Stimulated activated CD4-positive, alpha-beta T cell treated with anti-CD3 and anti-CD28 coated beads, TNF-alpha, amount 100 ng/mL, for 1 hour (primary cell): ENCODE measurements at regions not wholly inside any gene's neighbourhood (a gene's known extent, or its start where the extent isn't known, plus 50 kb on each side); places are given as distances from the start of the nearest gene placed in this dataset.

ENCODE experiments used
- DNase-seq, 3 donors: peaks; one replicate each; pipeline ENCODE4 v3.0.0-alpha.2; 2020; ENCODE audit warnings: low read depth in 3 of 3, low spot score in 1 of 3

DNA sequence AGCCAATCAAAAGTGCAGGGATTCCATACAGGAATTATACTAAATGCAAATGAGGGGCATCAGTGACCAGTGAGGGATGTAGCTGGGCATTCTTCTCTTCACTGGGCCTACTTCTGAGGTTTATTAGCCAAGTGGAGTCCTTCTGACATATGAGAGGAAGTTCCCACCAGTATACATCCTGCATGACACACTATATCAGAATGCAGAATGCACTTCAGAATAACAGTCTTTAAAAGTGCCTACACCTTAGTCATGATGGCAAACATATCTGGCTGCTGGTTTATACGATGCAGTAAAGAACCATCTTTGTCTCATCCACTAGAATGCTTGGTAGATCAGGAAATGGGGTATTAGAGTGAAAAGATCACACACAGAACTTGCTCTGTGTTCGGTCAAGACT is 180.3 kb upstream of the PPARGC1A start:
- no peak for DNase-seq

DNA sequence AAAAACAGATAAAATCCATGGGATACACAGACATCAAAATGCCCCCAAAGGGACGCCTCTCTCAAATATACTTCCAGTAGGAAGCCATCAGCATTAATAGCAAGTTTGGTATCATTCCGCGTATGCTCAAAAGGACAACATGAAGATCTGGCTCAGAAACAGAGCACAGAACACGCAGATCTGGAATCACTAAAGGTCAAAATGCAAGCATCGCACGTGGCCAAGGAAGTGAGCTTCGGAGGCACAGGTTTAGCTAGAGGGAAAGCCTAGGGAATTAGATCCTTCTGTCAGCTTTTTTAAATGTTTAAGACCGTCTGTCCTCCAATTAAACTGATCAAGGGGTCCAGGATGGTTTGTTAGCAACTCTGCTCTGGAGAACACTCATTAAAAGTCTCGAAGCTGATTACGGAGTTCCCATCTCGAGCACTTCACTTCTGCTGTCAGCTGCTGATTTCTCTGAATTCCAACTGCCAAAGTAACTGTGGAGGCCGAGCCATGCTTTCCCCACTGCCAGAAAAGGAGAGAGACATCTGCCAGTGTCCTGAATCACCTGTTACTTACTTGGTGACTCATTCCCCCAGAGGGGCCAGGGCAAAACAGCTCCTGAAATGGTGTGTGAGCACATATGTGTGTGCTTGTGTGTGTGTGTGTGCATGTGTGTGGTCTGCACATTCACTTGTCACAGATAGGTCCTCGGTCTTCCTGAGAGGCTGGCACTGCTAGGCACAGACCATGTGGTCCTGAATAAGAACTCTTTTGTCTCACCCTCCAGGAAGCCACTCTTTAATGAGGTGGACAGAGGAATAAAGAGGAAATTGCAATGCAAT is 177.7 kb upstream of the PPARGC1A start:
- no peak for DNase-seq

DNA sequence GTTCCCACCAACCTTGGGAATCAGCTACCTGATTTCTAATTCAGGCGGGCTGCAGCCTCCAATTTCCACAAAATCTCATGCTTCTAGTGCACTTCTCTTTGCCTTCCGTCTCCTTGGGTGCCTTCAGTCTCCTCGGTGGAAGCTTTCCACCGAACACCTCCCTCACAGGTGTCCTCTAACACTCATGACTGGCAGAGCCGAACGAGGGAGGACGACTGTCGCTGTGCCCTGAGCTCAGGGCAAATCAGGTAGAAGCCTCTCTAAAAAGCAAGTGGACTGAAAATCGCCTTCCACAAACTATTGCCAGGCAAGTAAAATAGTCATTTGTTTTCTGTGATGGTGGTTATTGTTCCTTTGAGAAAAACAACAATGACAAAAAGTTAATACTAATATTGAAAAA is 176.1 kb upstream of the PPARGC1A start:
- no peak for DNase-seq

DNA sequence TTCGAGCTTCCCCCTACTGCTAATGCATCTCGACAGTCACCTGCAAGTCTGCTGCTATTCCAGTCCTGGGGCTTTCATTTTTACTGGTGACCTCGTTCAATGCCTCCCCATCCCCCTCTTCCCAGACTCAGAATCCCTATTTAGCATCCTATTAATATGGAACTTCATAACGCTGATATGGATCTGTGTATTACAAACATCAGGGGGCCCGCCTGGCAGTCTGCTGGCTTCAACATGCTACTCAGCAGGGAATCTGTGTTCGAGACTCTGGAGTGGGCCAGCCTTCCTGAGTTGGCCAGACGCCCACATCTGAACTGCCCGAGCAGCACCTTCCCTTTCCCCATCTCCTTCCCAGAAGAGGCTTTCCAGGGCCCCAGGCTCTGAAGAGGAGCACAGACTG is 173.9 kb upstream of the PPARGC1A start:
- DNase-seq, result no peak

DNA sequence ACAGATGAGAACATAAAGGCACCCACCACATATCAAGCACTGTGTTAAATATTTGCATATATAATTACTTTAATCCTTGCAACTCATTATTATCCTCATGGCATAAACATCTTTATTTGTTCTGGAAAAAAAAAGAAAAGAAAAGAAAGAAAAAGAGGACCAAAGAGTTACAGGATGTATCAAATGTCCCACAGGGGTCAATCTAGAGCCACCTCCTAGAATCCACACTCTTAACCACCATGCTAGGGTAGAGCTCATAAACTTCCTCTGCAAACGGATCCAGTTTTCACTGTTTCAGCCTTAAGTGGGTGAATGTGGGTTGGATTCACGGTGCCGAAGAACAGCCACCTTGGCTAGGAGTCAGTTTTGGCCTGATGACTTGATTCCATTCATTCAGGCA is 171.1 kb upstream of the PPARGC1A start:
- DNase-seq, result no peak

GRCh38 chr4:24059839-24060238 is 170.0 kb upstream of the PPARGC1A start:
- DNase-seq, result no peak

DNA sequence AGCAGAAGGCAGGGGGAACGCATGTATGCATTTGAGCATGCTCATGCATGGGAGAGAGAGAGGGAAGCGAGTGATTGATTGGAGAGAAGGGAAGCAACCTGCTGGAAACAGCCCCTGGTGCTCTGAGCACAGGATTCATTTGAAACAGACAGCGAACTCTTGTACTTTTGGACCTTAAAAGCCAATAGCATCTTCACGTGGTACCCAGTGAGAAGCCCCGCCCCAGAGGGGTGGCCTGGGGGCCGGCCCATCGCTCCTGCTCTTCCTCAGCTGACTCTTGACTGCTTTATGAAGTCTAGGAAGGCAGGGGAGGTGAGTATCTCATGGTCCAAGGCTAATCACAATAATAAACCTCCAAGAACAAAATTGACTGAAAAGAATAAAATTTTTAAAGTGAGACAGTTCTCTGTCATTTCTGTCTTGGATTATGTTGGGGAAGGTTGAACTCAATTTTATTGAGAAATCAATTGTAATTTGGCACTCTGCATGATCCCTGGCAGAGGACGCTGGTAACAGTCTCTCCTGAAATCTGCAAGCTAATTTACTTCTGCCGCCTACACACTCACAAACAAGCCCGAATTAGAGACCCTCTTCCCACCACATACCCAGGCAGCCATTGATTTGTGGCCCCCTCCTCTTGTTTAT is 168.2 kb upstream of the PPARGC1A start:
- DNase-seq, result no peak

DNA sequence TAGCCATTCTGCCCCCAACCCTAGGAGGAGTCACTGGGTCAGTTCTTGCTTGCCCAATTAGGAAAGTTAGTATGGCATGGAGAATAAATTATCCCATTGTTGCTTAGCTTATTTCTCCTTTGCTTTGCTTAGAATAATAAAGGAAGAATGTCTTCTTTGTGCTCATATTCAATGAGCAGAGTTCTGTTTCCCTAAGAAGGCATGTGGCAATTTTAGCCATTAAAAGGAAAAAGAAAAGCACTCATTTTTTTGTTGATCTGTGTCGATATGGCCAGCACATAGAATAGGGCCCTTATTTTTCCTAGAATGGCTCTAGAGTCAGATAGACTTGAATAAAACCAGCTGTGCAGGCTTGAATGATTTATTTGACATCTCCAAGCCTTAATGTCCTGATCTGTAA is 166.4 kb upstream of the PPARGC1A start:
- DNase-seq, result no peak

DNA sequence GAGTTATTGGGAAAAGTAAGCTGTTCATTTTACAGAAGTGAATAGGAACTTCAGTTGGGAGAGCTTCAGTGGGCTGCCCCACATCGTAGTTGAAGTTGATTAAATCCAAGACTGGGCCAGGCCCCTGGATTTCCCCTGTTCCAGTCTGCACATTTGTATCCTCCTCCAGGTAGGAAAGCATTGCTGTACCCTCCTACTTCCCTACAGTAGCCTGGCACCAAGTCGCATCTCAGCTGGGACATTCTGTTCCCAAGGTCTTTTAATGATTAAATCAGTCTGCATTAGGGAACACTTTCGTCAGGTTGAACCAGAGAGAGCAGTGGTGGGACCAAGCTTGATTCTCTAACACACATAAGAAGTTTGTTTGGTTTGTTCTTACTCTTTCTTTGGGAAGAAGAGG is 165.8 kb upstream of the PPARGC1A start:
- no peak for DNase-seq

DNA sequence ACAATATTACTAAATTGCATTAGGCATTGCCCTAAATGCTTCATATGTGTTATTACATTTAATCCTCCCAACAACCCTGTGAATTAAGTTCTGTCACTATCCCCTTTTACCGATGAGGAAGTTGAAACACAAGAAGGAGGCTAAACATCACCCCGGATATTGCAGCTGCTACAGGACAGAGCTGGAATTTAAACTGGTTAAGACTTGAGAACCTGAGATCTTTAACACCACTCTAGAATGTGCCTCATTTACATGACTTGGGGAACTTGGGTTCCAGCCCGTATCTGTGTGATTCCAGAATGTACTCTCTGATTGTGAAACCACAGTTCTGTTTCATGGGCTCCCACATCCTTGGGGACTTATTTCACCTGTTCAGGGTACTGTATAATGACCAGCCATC is 165.1 kb upstream of the PPARGC1A start:
- DNase-seq, result no peak

DNA sequence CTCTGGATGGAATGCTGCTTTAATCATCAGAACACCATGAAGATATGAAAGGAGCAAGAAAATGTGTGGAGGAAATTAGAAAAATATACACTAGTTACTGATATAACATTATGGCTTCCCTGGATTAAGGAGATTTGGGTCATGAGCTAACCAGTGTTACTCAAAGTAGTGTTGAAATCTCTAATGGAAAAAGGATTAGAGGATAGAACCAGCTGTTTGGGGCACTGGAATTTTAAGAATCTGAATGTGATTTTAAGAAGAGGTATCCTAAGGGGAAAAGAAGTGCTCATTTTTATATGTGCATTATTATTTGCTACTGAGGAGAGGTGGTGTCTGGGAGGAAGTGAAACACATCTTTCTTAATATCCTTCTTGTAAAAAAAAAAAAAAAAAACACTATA is 164.1 kb upstream of the PPARGC1A start:
- DNase-seq, result no peak

DNA sequence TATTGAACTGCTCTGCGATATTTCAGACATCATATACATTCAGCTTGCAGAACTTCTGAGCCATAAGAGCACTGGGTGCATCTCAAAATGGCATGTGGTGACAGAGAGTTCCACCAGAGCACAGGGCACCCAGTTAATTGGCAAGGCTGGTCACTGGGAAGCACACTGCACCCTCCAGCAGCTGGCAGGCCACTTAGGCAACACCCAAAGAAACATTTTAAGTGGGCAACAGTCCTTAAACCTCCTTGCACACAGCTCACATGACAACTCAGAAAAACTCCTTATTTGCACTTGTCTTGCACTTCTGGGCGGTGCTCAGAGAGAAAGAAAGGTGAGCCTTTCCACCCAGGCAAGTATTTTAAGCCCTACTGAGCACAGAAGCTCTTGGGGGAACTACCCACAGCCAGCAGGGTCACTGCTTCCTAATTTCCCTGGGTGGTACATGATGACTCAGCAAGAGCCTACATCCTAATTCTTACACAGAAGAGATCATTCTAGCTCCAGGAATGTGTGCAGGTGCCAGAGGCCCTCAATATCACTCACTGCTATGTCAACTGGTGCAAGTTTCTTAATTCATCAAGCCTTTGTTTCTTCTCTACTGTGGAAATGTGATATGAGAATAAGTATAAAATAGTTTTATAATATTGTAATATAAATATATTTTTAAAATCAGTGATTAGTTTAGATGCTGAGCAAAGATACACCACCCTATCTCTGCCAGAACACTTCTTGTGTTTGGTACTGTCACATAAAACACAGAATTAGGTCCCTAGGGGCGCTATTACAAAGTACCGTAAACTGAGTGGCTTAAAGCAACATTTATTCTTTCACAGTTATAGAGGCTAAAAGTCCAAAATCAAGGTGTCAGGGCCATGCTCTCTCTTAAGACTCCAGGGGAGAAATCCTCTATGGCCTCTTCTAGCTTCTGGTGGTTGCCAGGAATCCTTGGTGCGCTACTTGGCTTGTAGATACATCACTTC is 155.1 kb upstream of the PPARGC1A start:
- no peak for DNase-seq

DNA sequence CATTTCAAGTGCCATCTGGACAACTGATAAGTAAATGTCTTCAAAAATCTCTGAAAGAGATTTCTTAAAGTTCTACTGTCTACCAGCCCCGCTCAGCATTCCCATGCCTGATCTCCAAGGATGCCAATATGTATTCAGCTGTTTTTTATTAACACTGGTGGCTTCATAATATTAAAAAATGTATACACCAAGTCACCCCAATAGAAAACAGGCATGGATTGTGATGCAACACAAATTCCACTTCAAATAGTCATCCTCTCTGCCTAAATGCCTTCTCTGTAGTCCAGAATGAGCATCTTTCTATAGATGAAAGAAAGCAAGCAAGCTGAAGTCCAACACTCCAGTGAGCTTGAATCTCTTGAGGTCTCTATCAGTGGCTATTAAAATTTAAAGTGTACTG is 152.2 kb upstream of the PPARGC1A start:
- DNase-seq, result no peak

DNA sequence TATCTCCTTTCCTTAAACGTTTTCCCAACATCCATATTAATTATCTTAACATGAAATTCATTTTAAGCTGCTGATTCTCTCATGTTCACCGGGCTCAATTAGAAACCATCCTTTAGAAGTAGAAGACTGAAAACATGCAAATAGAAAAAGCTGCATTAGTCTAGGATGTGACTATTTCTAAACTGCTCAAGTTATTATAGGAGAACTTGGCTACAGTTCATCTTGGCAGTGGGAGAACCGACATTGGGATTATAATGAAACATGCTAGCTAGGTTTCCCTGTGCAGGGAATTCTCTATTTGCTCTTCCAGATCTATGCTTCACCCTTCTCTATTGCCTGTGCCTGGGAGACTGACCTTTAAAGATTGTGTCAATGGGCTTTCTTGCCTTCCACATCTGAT is 151.0 kb upstream of the PPARGC1A start:
- no peak for DNase-seq

GRCh38 chr4:24033626-24034025 is 143.8 kb upstream of the PPARGC1A start:
- no peak for DNase-seq

DNA sequence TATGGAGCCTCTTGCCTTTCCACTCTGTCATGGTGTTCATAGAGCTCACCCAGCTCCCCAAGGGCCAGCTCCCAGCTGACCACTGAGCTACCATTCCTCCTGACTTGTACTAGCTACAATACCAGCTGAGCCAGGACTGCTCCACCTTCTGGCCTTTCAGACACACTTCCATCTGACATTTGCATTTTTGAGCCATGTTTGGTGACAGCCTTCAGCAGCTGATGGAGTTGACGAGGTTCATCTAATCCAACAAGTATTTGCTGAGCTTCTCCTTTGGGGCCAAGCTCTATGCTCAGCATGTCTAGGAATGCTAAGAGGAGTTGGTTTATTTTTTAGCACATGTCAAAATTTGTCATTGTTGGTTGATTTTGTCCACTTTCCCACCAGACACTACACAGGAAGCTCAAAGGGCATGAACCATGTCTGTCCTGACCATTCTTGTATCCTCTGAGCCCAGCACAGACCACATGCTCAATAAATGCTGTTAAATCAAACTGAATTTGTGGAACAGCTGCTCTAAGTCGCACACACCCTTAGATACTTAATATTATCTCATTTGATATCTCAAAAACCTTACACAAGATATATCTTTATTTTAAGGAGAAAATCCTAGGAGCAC is 142.6 kb upstream of the PPARGC1A start:
- DNase-seq, result no peak

DNA sequence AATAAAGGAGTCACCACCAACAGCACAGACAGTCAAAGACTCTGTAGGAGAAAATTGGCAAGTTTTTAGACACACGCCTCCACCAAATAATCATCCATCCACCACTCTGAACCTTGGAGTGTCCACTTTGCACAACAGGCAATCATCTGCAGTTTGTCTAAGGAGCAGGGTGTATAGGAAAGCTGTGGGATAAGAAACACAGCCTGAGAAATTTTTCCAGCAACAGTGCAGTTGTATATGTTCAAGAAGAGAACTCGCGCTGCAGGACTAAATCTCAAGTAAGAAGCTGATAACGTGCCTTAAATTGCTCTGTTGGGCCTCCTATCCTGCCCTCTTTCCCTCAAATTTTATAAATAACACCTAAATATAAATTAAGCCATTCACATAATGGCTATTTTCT is 136.7 kb upstream of the PPARGC1A start:
- no peak for DNase-seq

DNA sequence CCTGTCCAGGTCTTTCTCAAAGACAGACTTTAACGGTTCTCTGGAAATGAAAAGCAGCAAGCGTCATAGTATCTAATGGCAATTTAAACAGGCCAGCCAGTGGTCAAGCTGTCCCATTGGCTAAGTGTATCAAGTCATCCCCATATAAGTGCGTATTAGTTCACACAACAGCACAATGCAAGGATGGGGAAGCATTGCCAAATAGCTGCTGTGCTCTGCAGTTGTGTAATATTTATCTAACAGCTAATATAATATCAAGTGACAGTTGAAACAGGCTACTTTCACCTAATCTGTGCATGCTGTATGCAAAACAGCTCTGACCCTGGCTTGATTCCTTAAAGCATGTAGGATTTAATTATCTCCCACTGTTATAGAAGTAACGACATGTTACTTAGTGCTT is 134.8 kb upstream of the PPARGC1A start:
- DNase-seq, result no peak

DNA sequence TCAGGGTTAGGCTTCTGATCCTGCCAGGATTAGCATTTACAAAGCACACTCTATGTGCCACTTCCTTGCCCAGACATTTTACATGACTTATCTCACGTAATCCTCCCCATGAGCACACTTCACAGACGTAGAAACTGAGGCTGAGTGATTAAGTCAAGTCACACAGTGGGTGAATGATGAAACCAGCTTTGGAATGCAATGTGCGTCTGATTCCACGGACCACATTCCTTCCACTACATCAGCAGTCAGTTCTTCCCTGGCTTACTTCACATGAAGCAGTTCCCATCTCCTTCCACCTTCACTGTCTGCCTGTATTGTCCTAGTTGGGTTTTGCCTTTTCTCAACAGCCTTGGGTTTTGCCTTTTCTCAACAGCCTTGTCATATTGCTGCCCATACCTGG is 134.3 kb upstream of the PPARGC1A start:
- no peak for DNase-seq

GRCh38 chr4:24015782-24016181 is 125.9 kb upstream of the PPARGC1A start:
- DNase-seq, result no peak

- DNase-seq, result no peak
These were observed 124.0 kb upstream of the PPARGC1A start for GRCh38 chr4:24013668-24014422.
